ENCODE measurements at regions not wholly inside any gene's neighbourhood (a gene's known extent, or its start where the extent isn't known, plus 50 kb on each side); places are given as distances from the start of the nearest gene placed in this dataset.

DNA sequence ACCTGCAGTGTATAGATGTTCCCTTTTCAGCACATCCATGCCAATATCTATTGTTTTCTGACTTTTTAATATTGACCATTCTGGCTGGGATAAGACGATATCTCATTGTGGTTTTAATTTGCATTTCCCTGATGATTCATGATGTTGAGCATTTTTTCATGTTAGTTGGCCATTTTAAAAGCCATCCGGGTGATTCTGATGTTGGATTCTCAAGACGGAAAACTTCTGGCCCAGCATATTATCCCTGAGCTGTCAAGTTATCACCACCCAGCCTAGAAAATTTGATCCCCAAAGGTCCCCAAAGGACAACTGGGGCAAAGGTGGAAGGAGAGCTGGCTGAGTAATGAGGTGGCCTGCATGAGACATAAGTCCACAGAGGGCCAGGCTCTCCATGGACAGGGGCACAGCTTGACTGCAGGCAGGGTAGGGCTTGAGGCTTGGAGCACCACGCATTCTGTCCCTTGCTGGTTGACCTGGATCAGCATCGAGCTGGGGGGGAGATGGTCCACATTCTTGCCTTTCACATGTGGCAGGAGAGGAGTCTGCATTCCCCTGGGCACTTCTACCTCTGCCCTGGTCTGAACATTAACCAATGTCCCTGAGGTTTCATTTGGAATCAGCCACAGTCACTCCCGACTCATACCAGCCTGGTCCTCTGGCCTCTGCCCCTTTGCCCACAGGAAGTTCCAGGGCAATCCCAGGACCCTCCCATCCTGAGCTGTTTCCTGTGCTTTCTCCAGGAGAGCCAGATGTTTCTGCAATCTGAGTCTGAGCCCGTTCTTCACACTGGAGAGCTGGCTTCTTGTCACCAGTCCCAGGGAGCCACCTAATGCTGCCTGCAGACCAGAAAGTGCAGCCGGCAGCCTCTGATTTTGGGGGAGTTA is 69.2 kb downstream of the ISG20 start:
- Histone ChIP-seq H3K27me3 (ENCODE audit: insufficient read depth, low read depth, severe bottlenecking) (no peaks in the 10 kb centered on the region), H3K27ac (no peak overlapping the region), H3K4me3 (ENCODE audit: low read depth, low read length) (no peak overlapping the region), H3K9me3 (ENCODE audit: severe bottlenecking) (no peaks in the 10 kb centered on the region), H3K36me3 (no peaks in the 10 kb centered on the region)
- no peak for DNase-seq
- TF ChIP-seq, protein P1, sequence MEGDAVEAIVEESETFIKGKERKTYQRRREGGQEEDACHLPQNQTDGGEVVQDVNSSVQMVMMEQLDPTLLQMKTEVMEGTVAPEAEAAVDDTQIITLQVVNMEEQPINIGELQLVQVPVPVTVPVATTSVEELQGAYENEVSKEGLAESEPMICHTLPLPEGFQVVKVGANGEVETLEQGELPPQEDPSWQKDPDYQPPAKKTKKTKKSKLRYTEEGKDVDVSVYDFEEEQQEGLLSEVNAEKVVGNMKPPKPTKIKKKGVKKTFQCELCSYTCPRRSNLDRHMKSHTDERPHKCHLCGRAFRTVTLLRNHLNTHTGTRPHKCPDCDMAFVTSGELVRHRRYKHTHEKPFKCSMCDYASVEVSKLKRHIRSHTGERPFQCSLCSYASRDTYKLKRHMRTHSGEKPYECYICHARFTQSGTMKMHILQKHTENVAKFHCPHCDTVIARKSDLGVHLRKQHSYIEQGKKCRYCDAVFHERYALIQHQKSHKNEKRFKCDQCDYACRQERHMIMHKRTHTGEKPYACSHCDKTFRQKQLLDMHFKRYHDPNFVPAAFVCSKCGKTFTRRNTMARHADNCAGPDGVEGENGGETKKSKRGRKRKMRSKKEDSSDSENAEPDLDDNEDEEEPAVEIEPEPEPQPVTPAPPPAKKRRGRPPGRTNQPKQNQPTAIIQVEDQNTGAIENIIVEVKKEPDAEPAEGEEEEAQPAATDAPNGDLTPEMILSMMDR (IDR thresholded peaks at IDR 0.05; ENCODE audit: low read depth, low read length), result no peak

DNA sequence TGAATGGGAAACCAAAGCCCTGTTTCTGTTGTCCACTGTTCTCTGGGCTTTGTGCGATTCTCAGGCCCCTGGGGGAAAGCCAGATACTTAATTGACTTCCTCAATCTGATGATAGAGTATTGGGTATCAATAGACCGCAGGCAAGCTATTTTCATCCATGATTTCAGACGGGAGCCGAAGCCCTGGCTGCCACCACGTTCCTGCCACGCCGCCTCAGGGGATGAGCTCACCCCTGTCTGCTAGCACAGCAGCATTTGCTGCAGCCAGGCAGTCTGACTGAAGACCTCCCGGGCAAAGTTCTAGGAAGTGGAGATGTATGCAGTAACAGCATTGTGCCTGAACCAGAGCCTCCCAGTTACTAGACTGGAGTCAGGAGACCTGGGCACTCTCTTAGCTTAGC is 69.8 kb downstream of the ISG20 start:
- Histone ChIP-seq H3K36me3 (no peaks in the 10 kb centered on the region), H3K4me3 (ENCODE audit: low read depth, low read length) (no peak overlapping the region), H3K9me3 (ENCODE audit: severe bottlenecking) (no peaks in the 10 kb centered on the region), H3K27ac (no peak overlapping the region), H3K27me3 (ENCODE audit: insufficient read depth, low read depth, severe bottlenecking) (no peaks in the 10 kb centered on the region)
- no peak for DNase-seq
- TF ChIP-seq, protein P1 (IDR thresholded peaks at IDR 0.05; ENCODE audit: low read depth, low read length), result no peak

DNA sequence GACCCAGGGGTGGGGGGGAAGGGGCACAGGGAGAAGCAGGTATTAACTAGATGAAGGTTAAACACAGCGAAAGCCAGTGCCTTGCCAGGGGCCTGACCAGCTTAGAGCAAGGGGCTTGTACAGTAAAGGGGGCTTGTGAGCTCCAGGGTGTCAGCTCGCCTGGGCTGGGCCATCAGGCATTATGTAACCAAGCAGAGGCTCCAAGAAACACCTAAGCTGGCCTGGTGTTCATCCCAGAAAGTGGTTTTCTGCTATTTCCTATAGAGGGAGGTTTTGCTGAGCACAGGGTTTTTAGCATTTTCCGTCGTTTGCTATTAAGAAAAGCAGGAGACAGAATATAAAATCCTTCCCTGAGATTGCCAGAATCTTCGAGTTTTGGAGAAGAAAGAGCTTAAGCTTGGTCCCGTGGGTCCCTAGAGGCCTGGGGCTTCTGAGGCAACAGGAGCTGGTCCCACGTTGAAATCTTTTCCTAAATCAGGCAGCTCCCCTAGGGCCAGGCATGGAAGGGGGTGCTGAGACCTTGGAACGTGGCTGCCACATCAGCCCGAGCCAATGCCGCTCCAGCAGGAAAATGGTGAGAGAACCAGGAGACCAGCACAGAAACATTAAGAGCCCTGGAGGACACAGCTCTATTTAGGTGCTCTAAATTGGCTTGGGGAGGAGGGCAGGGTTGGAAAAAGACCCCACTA is 71.4 kb downstream of the ISG20 start:
- no peaks in the 10 kb centered on the region for H3K27me3 ChIP-seq (ENCODE audit: insufficient read depth, low read depth, severe bottlenecking)
- TF ChIP-seq, protein P1 (IDR thresholded peaks at IDR 0.05; ENCODE audit: low read depth, low read length), result no peak
- H3K27ac ChIP-seq, result no peak overlapping the region
- H3K36me3 ChIP-seq, result no peaks in the 10 kb centered on the region
- H3K4me3 ChIP-seq (ENCODE audit: low read depth, low read length), result no peak overlapping the region
- no peaks in the 10 kb centered on the region for H3K9me3 ChIP-seq (ENCODE audit: severe bottlenecking)
- DNase-seq, result no peak

DNA sequence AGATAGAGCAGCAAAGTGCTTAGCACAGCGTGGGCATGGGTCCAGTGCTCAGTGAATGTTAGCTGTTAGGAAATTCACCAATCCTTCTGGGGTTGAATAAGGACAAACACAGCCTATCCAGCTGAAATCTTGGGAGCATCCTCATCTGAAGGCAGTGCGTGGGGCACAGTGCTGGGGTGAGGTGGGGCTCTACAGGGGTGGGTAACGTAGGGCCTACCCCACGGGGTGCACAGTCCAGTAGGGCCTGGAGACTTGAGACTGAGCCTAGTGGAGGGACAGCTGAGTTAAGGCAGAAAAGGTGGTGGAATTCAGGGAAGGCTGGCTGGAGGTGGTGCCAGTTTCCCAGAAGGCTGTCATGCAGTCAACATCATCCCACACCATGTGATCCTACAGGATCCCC is 73.0 kb downstream of the ISG20 start:
- no peak overlapping the region for H3K4me3 ChIP-seq (ENCODE audit: low read depth, low read length)
- TF ChIP-seq, protein P1 (IDR thresholded peaks at IDR 0.05; ENCODE audit: low read depth, low read length), result no peak
- H3K9me3 ChIP-seq (ENCODE audit: severe bottlenecking), result no peaks in the 10 kb centered on the region
- H3K27me3 ChIP-seq (ENCODE audit: insufficient read depth, low read depth, severe bottlenecking), result no peaks in the 10 kb centered on the region
- DNase-seq, result no peak
- no peaks in the 10 kb centered on the region for H3K36me3 ChIP-seq
- H3K27ac ChIP-seq, result no peak overlapping the region

DNA sequence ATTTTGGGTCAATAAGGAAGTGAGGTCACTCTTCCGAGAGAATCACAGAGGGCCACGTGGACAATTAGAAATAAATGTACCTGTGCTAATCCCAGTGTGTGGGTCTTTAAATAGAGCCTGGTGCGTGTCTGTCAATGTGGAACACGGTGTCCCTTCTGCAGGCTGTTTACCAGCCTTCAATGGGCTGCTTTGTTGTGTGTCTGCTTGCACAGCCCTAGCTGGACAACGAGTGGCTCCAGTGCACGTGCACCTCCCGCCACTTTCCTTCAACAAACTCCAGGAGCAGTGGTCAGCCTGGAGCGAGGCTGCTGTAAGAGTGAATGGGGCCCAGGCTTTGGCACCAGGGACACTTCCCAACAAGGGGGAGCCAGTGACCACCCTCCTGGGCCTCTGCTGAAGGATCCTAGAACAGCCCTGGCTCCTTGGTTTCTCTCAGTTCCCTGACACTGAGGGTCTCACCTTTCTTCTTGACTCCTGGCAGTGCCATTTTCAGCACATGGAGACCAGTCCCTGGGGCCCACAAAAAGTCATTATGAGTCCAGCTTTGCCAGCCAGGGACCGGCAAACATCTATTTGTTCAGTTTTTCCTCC is 76.1 kb downstream of the ISG20 start:
- H3K27me3 ChIP-seq (ENCODE audit: insufficient read depth, low read depth, severe bottlenecking), result no peaks in the 10 kb centered on the region
- TF ChIP-seq, protein P1 (IDR thresholded peaks at IDR 0.05; ENCODE audit: low read depth, low read length), result no peak
- no peak overlapping the region for H3K4me3 ChIP-seq (ENCODE audit: low read depth, low read length)
- no peak overlapping the region for H3K27ac ChIP-seq
- no peaks in the 10 kb centered on the region for H3K36me3 ChIP-seq
- no peak for DNase-seq
- no peaks in the 10 kb centered on the region for H3K9me3 ChIP-seq (ENCODE audit: severe bottlenecking)
